Large intestine (tissue), 3 donors: ENCODE measurements at regions not wholly inside any gene's neighbourhood (a gene's known extent, or its start where the extent isn't known, plus 50 kb on each side); places are given as distances from the start of the nearest gene placed in this dataset.
A peak's percentile ranks its signal among the peaks of the same experiment; 100 is the strongest.

Experiments
- DNase-seq, 2 donors: peaks; one replicate each; pipeline versions ENCODE4 v3.0.0 to v3.0.0-alpha.2; 2013
- H3K27ac ChIP-seq: one replicate; pipeline ENCODE4 v1.5.1; 2013; ENCODE audit warnings: low read length
- H3K27me3 ChIP-seq: 2 replicates; pipeline ENCODE4 v1.6.1; 2013; ENCODE audit warnings: low read length; ENCODE audit not compliant: control insufficient read depth, insufficient read depth
- H3K36me3 ChIP-seq: 2 replicates; pipeline ENCODE4 v1.6.1; 2013; ENCODE audit warnings: low read length; ENCODE audit not compliant: control insufficient read depth, insufficient read depth
- H3K4me1 ChIP-seq: one replicate; pipeline ENCODE4 v1.6.1; 2013; ENCODE audit warnings: low read length; ENCODE audit not compliant: control insufficient read depth, insufficient read depth
- H3K4me3 ChIP-seq: one replicate; pipeline ENCODE4 v1.5.1; 2013; ENCODE audit warnings: low read length
- H3K9me3 ChIP-seq: one replicate; pipeline ENCODE4 v1.6.1; 2013; ENCODE audit warnings: mild to moderate bottlenecking, low read depth, low read length, moderate library complexity; ENCODE audit not compliant: control insufficient read depth
- whole genome bisulfite sequencing: methylation state at CpG from one replicate; pipeline ENCODE4 v1.1.5; 2013; ENCODE audit warnings: low lambda C conversion rate; ENCODE audit not compliant: insufficient coverage; 5-methylcytosine and 5-hydroxymethylcytosine counted together

DNA sequence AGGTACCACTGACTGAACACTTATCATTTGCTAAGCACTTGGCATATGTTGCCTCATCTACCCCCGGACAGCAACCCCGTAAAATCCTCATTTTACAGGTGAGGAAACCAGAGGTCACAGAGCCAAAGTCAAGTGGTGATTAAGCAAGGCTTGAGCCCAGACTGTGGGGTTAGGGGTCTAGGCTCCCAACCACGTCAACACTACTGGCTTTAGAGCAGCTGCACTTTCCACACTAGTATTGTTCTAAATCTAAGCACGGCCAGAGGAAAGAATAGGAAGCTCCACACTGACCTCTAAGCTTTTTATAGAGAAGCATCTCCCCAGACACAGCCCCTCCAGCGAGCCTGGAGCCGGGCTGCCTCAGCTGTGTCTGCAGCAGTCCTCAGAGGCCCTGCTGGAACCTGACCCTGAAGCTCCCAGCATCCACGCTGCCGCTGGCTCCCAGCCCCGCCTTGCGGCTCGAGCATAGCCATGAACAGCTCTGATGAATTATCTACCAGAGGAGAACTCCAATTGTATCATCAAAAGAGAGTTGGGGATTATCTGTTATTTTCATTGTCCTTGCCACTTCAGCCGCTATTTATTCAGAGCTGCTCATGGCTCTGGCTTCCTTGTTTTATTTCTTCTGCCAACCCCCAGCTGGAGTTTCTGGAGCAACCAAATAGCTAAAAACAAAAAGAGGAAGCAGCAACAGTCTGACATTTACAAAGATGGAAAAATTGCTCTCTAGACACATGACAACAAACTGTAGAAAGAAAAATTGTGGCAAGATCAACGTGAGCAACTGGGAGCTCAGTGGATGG lies 62.2 kb upstream of the RTN4 start:
- Histone ChIP-seq H3K9me3 (no peaks in the 10 kb centered on the region), H3K4me3 (no peak overlapping the region), H3K4me1 (peaks cover 14% of the 10 kb centered on the region), H3K27ac (peak overlapping the region; percentile 50), H3K27me3 (no peaks in the 10 kb centered on the region), H3K36me3 (no peaks in the 10 kb centered on the region)
- peak in 1 of 2 donors; percentile 58 for DNase-seq
- no CpG with 5 or more reads among the region's 13 CpGs for WGBS

- Histone ChIP-seq H3K27ac (peak overlapping the region; percentile 50), H3K9me3 (no peaks in the 10 kb centered on the region), H3K4me1 (peaks cover 14% of the 10 kb centered on the region), H3K36me3 (no peaks in the 10 kb centered on the region), H3K4me3 (no peak overlapping the region), H3K27me3 (no peaks in the 10 kb centered on the region)
- WGBS, result no CpG with 5 or more reads among the region's 11 CpGs
- DNase-seq, result no peak
Observed at GRCh38 chr2:55111570-55112228, 61.4 kb upstream of the RTN4 start.

DNA sequence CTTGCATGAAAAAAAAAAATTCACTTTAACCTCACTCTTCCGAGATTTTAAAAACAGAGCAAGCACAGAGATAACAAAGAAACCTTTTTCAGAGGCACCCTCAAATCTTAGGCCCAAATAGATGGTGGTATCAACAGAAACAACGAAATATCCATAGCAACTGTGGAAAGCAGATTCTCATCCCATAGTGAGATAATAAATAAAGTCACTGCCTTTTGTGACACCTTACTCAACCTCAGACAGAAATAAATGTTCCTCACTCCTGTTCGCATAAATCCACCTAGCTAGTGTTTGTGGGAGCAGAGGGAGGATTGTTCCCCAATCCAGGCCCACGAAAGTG lies 60.9 kb upstream of the RTN4 start:
- no peaks in the 10 kb centered on the region for H3K36me3 ChIP-seq
- peaks cover 14% of the 10 kb centered on the region for H3K4me1 ChIP-seq
- H3K9me3 ChIP-seq, result no peaks in the 10 kb centered on the region
- no peak overlapping the region for H3K4me3 ChIP-seq
- no peaks in the 10 kb centered on the region for H3K27me3 ChIP-seq
- DNase-seq, result no peak
- no peak overlapping the region for H3K27ac ChIP-seq
- WGBS, result no CpG with 5 or more reads among the region's 4 CpGs

- DNase-seq, result peak in 1 of 2 donors; percentile 33
Observed at GRCh38 chr2:55109219-55109891, 59.1 kb upstream of the RTN4 start.

DNA sequence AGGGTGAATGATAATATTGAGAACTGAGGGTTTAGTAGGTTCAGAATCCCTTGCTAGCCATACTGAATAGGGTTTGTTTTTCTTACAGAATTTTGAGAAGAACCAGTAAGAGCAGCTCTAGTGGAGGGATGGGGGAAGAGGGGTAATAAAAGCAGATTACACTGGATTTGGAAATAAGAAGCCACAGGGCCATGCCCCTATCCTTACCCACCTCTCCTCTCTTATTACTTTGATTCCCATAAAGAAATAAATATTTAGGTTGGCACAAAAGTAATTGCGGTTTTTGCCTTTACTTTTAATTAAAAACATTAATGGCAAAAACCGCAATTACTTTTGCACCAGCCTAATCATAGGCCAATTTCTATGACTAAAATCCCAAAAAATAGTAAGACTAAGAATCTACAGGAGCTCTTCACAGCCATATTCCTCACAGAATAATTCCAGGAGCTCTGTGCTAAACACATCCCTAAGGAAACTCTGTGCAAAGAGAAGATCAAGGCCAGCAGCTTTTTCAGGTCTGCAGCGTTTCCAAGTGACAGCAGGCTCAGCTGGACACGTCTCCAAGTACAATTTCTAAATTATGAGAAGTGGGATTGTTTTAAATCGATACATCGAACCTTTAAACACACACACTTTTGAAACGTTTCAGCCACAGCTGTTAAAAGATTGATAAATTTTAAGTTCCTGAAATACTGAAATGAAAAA lies 58.4 kb upstream of the RTN4 start:
- H3K9me3 ChIP-seq, result no peaks in the 10 kb centered on the region
- H3K4me3 ChIP-seq, result no peak overlapping the region
- no peak for DNase-seq
- H3K36me3 ChIP-seq, result no peaks in the 10 kb centered on the region
- peaks cover 14% of the 10 kb centered on the region for H3K4me1 ChIP-seq
- no peak overlapping the region for H3K27ac ChIP-seq
- no peaks in the 10 kb centered on the region for H3K27me3 ChIP-seq
- 100% methylated on average over 1 of the region's 7 CpGs for WGBS

More at GRCh38 chr2:55109219-55109891, 59.1 kb upstream of the RTN4 start:
- no peaks in the 10 kb centered on the region for H3K9me3 ChIP-seq
- H3K27ac ChIP-seq, result no peak overlapping the region
- WGBS, result 20% methylated on average over 1 of the region's 2 CpGs
- H3K4me1 ChIP-seq, result peaks cover 14% of the 10 kb centered on the region
- H3K27me3 ChIP-seq, result no peaks in the 10 kb centered on the region
- no peaks in the 10 kb centered on the region for H3K36me3 ChIP-seq
- H3K4me3 ChIP-seq, result no peak overlapping the region

GRCh38 chr2:55107436-55107835 lies 57.2 kb upstream of the RTN4 start:
- H3K4me1 ChIP-seq, result peaks cover 8% of the 10 kb centered on the region
- no peaks in the 10 kb centered on the region for H3K27me3 ChIP-seq
- H3K4me3 ChIP-seq, result no peak overlapping the region
- H3K36me3 ChIP-seq, result no peaks in the 10 kb centered on the region
- H3K9me3 ChIP-seq, result no peaks in the 10 kb centered on the region
- no peak overlapping the region for H3K27ac ChIP-seq
- DNase-seq, result no peak

GRCh38 chr2:55106148-55106547 lies 55.9 kb upstream of the RTN4 start:
- DNase-seq, result no peak
- WGBS, result 67% methylated on average over 1 of the region's 1 CpG
- Histone ChIP-seq H3K27ac (no peak overlapping the region), H3K4me3 (no peak overlapping the region), H3K4me1 (peaks cover 2% of the 10 kb centered on the region), H3K36me3 (no peaks in the 10 kb centered on the region), H3K27me3 (no peaks in the 10 kb centered on the region), H3K9me3 (no peaks in the 10 kb centered on the region)

DNA sequence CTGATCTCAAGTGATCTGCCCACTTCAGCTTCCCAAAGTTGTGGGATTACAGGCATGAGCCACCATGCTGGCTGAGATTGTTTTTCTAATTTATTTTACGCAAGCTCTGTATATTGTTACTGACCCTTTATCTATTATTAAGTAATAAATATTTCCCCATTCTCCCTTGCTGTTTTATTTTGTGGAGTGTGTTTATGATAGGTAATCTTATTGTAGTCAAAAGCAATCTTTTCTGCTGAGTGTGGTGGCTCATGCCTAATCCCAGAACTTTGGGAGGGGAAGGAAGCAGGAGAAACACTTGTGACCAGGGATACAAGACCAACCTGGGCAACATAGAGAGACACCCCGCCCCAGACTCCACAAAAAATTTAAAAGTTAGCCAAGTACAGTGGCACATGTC lies 55.2 kb upstream of the RTN4 start:
- no peak for DNase-seq
- Histone ChIP-seq H3K27ac (no peak overlapping the region), H3K4me1 (peaks cover 2% of the 10 kb centered on the region), H3K27me3 (no peaks in the 10 kb centered on the region), H3K9me3 (no peaks in the 10 kb centered on the region), H3K36me3 (no peaks in the 10 kb centered on the region), H3K4me3 (no peak overlapping the region)
- no CpG with 5 or more reads among the region's 2 CpGs for WGBS

DNA sequence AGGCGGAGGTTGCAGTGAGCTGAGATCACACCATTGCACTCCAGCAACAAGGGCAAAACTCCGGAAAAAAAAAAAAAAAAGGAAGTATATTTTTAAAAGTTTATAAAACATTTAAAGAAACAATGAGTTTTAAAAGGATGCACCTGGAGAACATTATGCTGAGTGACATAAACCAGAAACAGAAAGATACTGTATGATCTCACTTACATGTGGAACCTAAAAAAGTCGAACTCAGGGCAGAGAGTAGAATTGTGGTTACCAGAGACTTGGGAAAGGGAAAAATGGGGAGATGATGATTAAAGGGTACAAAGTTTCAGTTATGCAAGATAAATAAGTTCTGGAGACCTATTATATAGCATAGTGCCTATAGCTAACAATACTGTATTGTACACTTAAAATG lies 52.8 kb upstream of the RTN4 start:
- no peak overlapping the region for H3K27ac ChIP-seq
- no peaks in the 10 kb centered on the region for H3K9me3 ChIP-seq
- H3K4me3 ChIP-seq, result no peak overlapping the region
- peaks cover under 1% of the 10 kb centered on the region for H3K4me1 ChIP-seq
- WGBS, result 100% methylated on average over 1 of the region's 3 CpGs
- H3K27me3 ChIP-seq, result no peaks in the 10 kb centered on the region
- H3K36me3 ChIP-seq, result no peaks in the 10 kb centered on the region
- no peak for DNase-seq

GRCh38 chr2:55102056-55102812 lies 52.0 kb upstream of the RTN4 start:
- Histone ChIP-seq H3K27me3 (no peaks in the 10 kb centered on the region), H3K9me3 (no peaks in the 10 kb centered on the region), H3K4me1 (peaks cover 9% of the 10 kb centered on the region), H3K36me3 (no peaks in the 10 kb centered on the region), H3K27ac (no peak overlapping the region), H3K4me3 (no peak overlapping the region)
- DNase-seq, result no peak
- 89% methylated on average over 3 of the region's 4 CpGs for WGBS
